Spleen (tissue), 11 donors: ENCODE measurements at regions not wholly inside any gene's neighbourhood (a gene's known extent, or its start where the extent isn't known, plus 50 kb on each side); places are given as distances from the start of the nearest gene placed in this dataset.

ENCODE experiments used
- DNase-seq: peaks from one replicate; pipeline ENCODE4 v3.0.0-alpha.2; 2020
- H3K27ac ChIP-seq, 8 donors: fragments of 200-600 bp; sonication (generic) in 7 of 8; 1 replicate in 4 of 8; 2 replicates in 4 of 8; pipeline versions ENCODE4 v1.5.0 to v1.8.0; 2016 to 2021; ENCODE audit warnings: inconsistent platforms in 4 of 8, mild to moderate bottlenecking in 4 of 8, moderate library complexity in 1 of 8
- H3K27me3 ChIP-seq, 7 donors: fragments of 200-600 bp; sonication (generic) in 6 of 7; replicated peaks in 1 of 7; 1 replicate in 4 of 7; 2 replicates in 3 of 7; pipeline versions ENCODE4 v1.5.0 to v1.8.0; 2016 to 2021; ENCODE audit warnings: inconsistent platforms in 3 of 7, mild to moderate bottlenecking in 1 of 7
- H3K36me3 ChIP-seq, 6 donors: fragments of 200-600 bp; sonication (generic) in 5 of 6; 1 replicate in 4 of 6; 2 replicates in 2 of 6; pipeline versions ENCODE4 v1.5.0 to v1.8.0; 2016 to 2021; ENCODE audit warnings: inconsistent platforms in 2 of 6
- H3K4me1 ChIP-seq, 6 donors: fragments of 200-600 bp; sonication (generic) in 5 of 6; 1 replicate in 3 of 6; 2 replicates in 3 of 6; pipeline versions ENCODE4 v1.5.0 to v1.8.0; 2016 to 2021; ENCODE audit warnings: inconsistent platforms in 3 of 6
- H3K4me3 ChIP-seq, 8 donors: fragments of 200-600 bp; sonication (generic) in 7 of 8; 1 replicate in 4 of 8; 2 replicates in 4 of 8; pipeline versions ENCODE4 v1.5.0 to v1.8.0; 2016 to 2021; ENCODE audit warnings: inconsistent platforms in 4 of 8, mild to moderate bottlenecking in 4 of 8, moderate library complexity in 2 of 8
- H3K9me3 ChIP-seq, 8 donors: fragments of 200-600 bp; sonication (generic) in 7 of 8; 1 replicate in 4 of 8; 2 replicates in 4 of 8; pipeline versions ENCODE4 v1.5.0 to v1.8.0; 2016 to 2021; ENCODE audit warnings: inconsistent platforms in 4 of 8
- CTCF ChIP-seq, 11 experiments: fragments of 200-600 bp in 7 of 11; fragments of 450-650 bp in 4 of 11; sonication (generic) in 4 of 11; IDR thresholded peaks in 8 of 11; conservative IDR thresholded peaks in 3 of 11; 1 replicate in 7 of 11; 2 replicates in 4 of 11; pipeline versions ENCODE4 v1.4.0 to v1.8.0; 2016 to 2021; ENCODE audit warnings: antibody characterized with exemption in 11 of 11, inconsistent platforms in 4 of 11, mild to moderate bottlenecking in 1 of 11
- POLR2A ChIP-seq, 3 donors: fragments of 450-650 bp; IDR thresholded peaks; one replicate each; pipeline ENCODE4 v1.5.1; 2017; ENCODE audit warnings: antibody characterized with exemption in 3 of 3, mild to moderate bottlenecking in 1 of 3
- POLR2AphosphoS5 ChIP-seq, 3 donors: sonication (generic); formaldehyde crosslinking; IDR thresholded peaks; one replicate each; pipeline ENCODE4 v1.5.1; 2017; ENCODE audit warnings: antibody characterized with exemption in 3 of 3
- WGBS, 5 donors: extraction: QIAGEN DNeasy Blood & Tissue Kit in 3 of 5; methylation state at CpG; one replicate each; pipeline versions ENCODE4 v1.1.5 to v1.1.7; 2013 to 2018; 5-methylcytosine and 5-hydroxymethylcytosine counted together
- intact Hi-C: fragments of 100-400 bp; cut with DNase I; formaldehyde crosslinking; loops from one replicate; pipeline ENCODE4 v1.15.0; 2023; ENCODE audit warnings: low total_unique reads
- donor health status: healthy with polysubstance abuse.
- donor health status: DM: no; HTN: no; CAD: no; lungs with moderate emphysema.
- donor health status: DM: no; HTN: no; CAD: no.
- donor health status: Bipolar disorder and iron deficiency.
- donor health status: healthy.
- donor health status: DM: no; HTN: no; CAD: no.
- donor health status: DM: yes; HTN: yes; CAD: no.

GRCh38 chr3:168828536-168828935 lies 732.8 kb upstream of the GOLIM4 start:
- no peak overlapping the region for H3K4me3 ChIP-seq
- H3K36me3 ChIP-seq = no peaks in the 10 kb centered on the region
- no peak for DNase-seq
- TF ChIP-seq CTCF (IDR thresholded peaks at IDR 0.05 in 8 of 11, conservative IDR thresholded peaks at IDR 0.05 in 3 of 11) (no peak), POLR2AphosphoS5 (IDR thresholded peaks at IDR 0.05) (no peak), POLR2A (IDR thresholded peaks at IDR 0.05) (no peak)
- 2 to 15% (median 8%) methylated on average over 1 of the region's 1 CpG for WGBS, 5 donors
- no peaks in the 10 kb centered on the region for H3K27me3 ChIP-seq
- no peaks in the 10 kb centered on the region for H3K9me3 ChIP-seq
- H3K4me1 ChIP-seq = no peaks in the 10 kb centered on the region
- no peak overlapping the region for H3K27ac ChIP-seq
- intact Hi-C loops = no loop called here

DNA sequence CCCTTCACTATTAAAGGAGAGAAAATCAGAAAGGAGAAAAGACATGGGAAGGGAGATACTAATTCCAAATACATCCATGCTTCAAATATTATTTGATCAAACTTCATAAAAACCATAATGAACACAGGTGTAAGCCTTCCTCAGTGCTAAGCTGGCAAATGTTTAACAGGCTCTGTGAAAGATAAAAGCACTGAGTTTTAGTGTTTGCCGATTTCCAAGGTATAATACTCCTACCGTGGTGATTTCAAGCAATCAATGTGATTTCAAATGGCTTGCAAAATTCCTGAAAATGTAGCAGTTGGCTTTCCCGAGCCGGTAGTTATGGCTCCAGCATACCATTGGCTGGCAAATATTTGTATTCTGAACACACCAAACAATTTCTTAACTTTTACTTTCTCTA lies 732.3 kb upstream of the GOLIM4 start:
- Histone ChIP-seq H3K27ac (no peak overlapping the region), H3K9me3 (no peaks in the 10 kb centered on the region), H3K4me3 (no peak overlapping the region), H3K27me3 (no peaks in the 10 kb centered on the region), H3K4me1 (no peaks in the 10 kb centered on the region), H3K36me3 (no peaks in the 10 kb centered on the region)
- 78 to 95% (median 90%) methylated on average over 4 of the region's 4 CpGs for WGBS, 5 donors
- no peak for DNase-seq
- intact Hi-C loops = no loop called here
- TF ChIP-seq CTCF (IDR thresholded peaks at IDR 0.05 in 8 of 11, conservative IDR thresholded peaks at IDR 0.05 in 3 of 11) (no peak), POLR2A (IDR thresholded peaks at IDR 0.05) (no peak), POLR2AphosphoS5 (IDR thresholded peaks at IDR 0.05) (no peak)

DNA sequence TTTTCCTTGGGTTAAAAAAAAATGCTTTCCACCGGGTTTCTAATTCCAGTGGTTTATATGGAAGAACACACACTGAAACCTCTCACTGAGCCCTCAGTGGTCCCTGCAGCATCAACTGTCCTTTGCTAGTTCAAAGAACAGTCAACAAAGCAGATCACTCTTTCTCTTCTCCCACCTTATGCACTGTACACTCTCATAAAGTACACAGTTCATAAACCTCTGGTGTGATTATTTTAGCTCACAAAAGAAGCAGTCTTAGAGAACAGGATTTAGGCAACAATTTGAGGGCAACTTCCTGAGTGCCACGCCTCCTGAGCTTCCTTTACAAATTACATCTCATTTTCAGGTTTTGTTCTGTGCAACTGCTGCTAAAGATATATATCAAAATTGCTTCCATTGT lies 728.4 kb upstream of the GOLIM4 start:
- DNase-seq = no peak
- no peaks in the 10 kb centered on the region for H3K27me3 ChIP-seq
- H3K27ac ChIP-seq = no peak overlapping the region
- H3K36me3 ChIP-seq = no peaks in the 10 kb centered on the region
- TF ChIP-seq POLR2A (IDR thresholded peaks at IDR 0.05) (no peak), CTCF (IDR thresholded peaks at IDR 0.05 in 8 of 11, conservative IDR thresholded peaks at IDR 0.05 in 3 of 11) (no peak), POLR2AphosphoS5 (IDR thresholded peaks at IDR 0.05) (no peak)
- WGBS, 5 donors = 35 to 51% (median 46%) methylated on average over 2 of the region's 2 CpGs
- no peaks in the 10 kb centered on the region for H3K4me1 ChIP-seq
- no peaks in the 10 kb centered on the region for H3K9me3 ChIP-seq
- no peak overlapping the region for H3K4me3 ChIP-seq
- intact Hi-C loops = no loop called here

GRCh38 chr3:168823466-168823865 lies 727.7 kb upstream of the GOLIM4 start:
- H3K4me1 ChIP-seq = no peaks in the 10 kb centered on the region
- no peak overlapping the region for H3K27ac ChIP-seq
- H3K4me3 ChIP-seq = no peak overlapping the region
- TF ChIP-seq POLR2AphosphoS5 (IDR thresholded peaks at IDR 0.05) (no peak), POLR2A (IDR thresholded peaks at IDR 0.05) (no peak), CTCF (IDR thresholded peaks at IDR 0.05 in 8 of 11, conservative IDR thresholded peaks at IDR 0.05 in 3 of 11) (no peak)
- DNase-seq = no peak
- no peaks in the 10 kb centered on the region for H3K9me3 ChIP-seq
- H3K27me3 ChIP-seq = no peaks in the 10 kb centered on the region
- WGBS, 5 donors = 86 to 95% (median 90%) methylated on average over 5 of the region's 5 CpGs
- H3K36me3 ChIP-seq = no peaks in the 10 kb centered on the region
- intact Hi-C loops = no loop called here
